ENCODE measurements at regions not wholly inside any gene's neighbourhood (a gene's known extent, or its start where the extent isn't known, plus 50 kb on each side); places are given as distances from the start of the nearest gene placed in this dataset.

GRCh38 chr10:29805134-29805723 lies 170.5 kb upstream of the SVIL start:
- Histone ChIP-seq H3K4me1 (0 out of 2 replicates have a peak, but pooled peaks cover 12% of the 10 kb centered on the region), H3K36me3 (ENCODE audit: control insufficient read depth, insufficient read depth, low read length) (no peaks in the 10 kb centered on the region), H3K27me3 (replicated peaks; ENCODE audit: control insufficient read depth, insufficient read depth, low read length) (no peaks in the 10 kb centered on the region), H3K9me3 (no peaks in the 10 kb centered on the region), H3K4me3 (ENCODE audit: low read depth, low read length) (no peak overlapping the region)
- TF ChIP-seq CTCF (IDR thresholded peaks at IDR 0.05; ENCODE audit: insufficient read depth in 1 of 2, low read depth in 1 of 2, low read length in 1 of 2, severe bottlenecking in 1 of 2, unreplicated experiment in 1 of 2): no peak
- Mint-ChIP-seq H3K4me3 (ENCODE audit: unreplicated experiment) (no peak overlapping the region), H3K27ac (ENCODE audit: unreplicated experiment) (no peak overlapping the region), H3K36me3 (ENCODE audit: insufficient read depth, unreplicated experiment) (no peaks in the 10 kb centered on the region), H3K27me3 (ENCODE audit: insufficient read depth, unreplicated experiment) (no peaks in the 10 kb centered on the region), H3K9me3 (ENCODE audit: unreplicated experiment) (no peaks in the 10 kb centered on the region), H3K4me1 (ENCODE audit: low read depth, unreplicated experiment) (peaks cover 14% of the 10 kb centered on the region)
- CTCF ChIA-PET: no interaction called here
- DNase-seq: no peak
- BruUV-seq (replicated peaks): no TSS peak
- POLR2A ChIA-PET: interaction anchor here (0.6 kb wide), 1 partner anchor 14 kb away, joined by 3 read pairs; no protein-coding TSS in a partner anchor
- intact Hi-C loops (cut with micrococcal nuclease; ENCODE audit: unreplicated experiment): no loop called here

- 0 out of 2 replicates have a peak, but pooled peaks cover 12% of the 10 kb centered on the region for H3K4me1 ChIP-seq
- peaks cover 14% of the 10 kb centered on the region for H3K4me1 Mint-ChIP-seq (ENCODE audit: low read depth, unreplicated experiment)
- BruUV-seq (replicated peaks): no TSS peak
- H3K27me3 ChIP-seq (replicated peaks; ENCODE audit: control insufficient read depth, insufficient read depth, low read length): no peaks in the 10 kb centered on the region
- H3K4me3 ChIP-seq (ENCODE audit: low read depth, low read length): no peak overlapping the region
- CTCF ChIA-PET: no interaction called here
- TF ChIP-seq CTCF (IDR thresholded peaks at IDR 0.05; ENCODE audit: insufficient read depth in 1 of 2, low read depth in 1 of 2, low read length in 1 of 2, severe bottlenecking in 1 of 2, unreplicated experiment in 1 of 2): no peak
- POLR2A ChIA-PET: no interaction called here
- no peak for DNase-seq
- no peaks in the 10 kb centered on the region for H3K9me3 Mint-ChIP-seq (ENCODE audit: unreplicated experiment)
- H3K27ac Mint-ChIP-seq (ENCODE audit: unreplicated experiment): no peak overlapping the region
- H3K36me3 ChIP-seq (ENCODE audit: control insufficient read depth, insufficient read depth, low read length): no peaks in the 10 kb centered on the region
- intact Hi-C loops (cut with micrococcal nuclease; ENCODE audit: unreplicated experiment): no loop called here
- no peaks in the 10 kb centered on the region for H3K27me3 Mint-ChIP-seq (ENCODE audit: insufficient read depth, unreplicated experiment)
- H3K36me3 Mint-ChIP-seq (ENCODE audit: insufficient read depth, unreplicated experiment): no peaks in the 10 kb centered on the region
- H3K4me3 Mint-ChIP-seq (ENCODE audit: unreplicated experiment): no peak overlapping the region
- no peaks in the 10 kb centered on the region for H3K9me3 ChIP-seq
These were observed 169.5 kb upstream of the SVIL start for GRCh38 chr10:29804025-29804852.

- Mint-ChIP-seq H3K4me3 (ENCODE audit: unreplicated experiment) (no peak overlapping the region), H3K27me3 (ENCODE audit: insufficient read depth, unreplicated experiment) (no peaks in the 10 kb centered on the region), H3K4me1 (ENCODE audit: low read depth, unreplicated experiment) (peaks cover 12% of the 10 kb centered on the region), H3K36me3 (ENCODE audit: insufficient read depth, unreplicated experiment) (no peaks in the 10 kb centered on the region), H3K9me3 (ENCODE audit: unreplicated experiment) (no peaks in the 10 kb centered on the region), H3K27ac (ENCODE audit: unreplicated experiment) (no peak overlapping the region)
- no peak for DNase-seq
- TF ChIP-seq CTCF (IDR thresholded peaks at IDR 0.05; ENCODE audit: insufficient read depth in 1 of 2, low read depth in 1 of 2, low read length in 1 of 2, severe bottlenecking in 1 of 2, unreplicated experiment in 1 of 2): no peak
- intact Hi-C loops (cut with micrococcal nuclease; ENCODE audit: unreplicated experiment): no loop called here
- no peaks in the 10 kb centered on the region for H3K9me3 ChIP-seq
- BruUV-seq (replicated peaks): no TSS peak
- 0 out of 2 replicates have a peak, but pooled peaks cover 12% of the 10 kb centered on the region for H3K4me1 ChIP-seq
- no peak overlapping the region for H3K4me3 ChIP-seq (ENCODE audit: low read depth, low read length)
- H3K36me3 ChIP-seq (ENCODE audit: control insufficient read depth, insufficient read depth, low read length): no peaks in the 10 kb centered on the region
- ChIA-PET POLR2A (no interaction called here), CTCF (no interaction called here)
- H3K27me3 ChIP-seq (replicated peaks; ENCODE audit: control insufficient read depth, insufficient read depth, low read length): no peaks in the 10 kb centered on the region
These were observed 167.4 kb upstream of the SVIL start for GRCh38 chr10:29802171-29802570.

Data from Caco-2 (cell line).